CD4-positive, alpha-beta T cell (primary cell): ENCODE measurements at regions not wholly inside any gene's neighbourhood (a gene's known extent, or its start where the extent isn't known, plus 50 kb on each side); places are given as distances from the start of the nearest gene placed in this dataset.

Experiments
- ATAC-seq: fragments of 200-7000 bp; cut with Tn5 transposase; one replicate; pipeline ENCODE4 v1.10.0; 2022; ENCODE audit warnings: mild to moderate bottlenecking; ENCODE audit not compliant: poor library complexity
- CTCF ChIA-PET: fragments of 350-600 bp; sonication (Branson Sonifier 250); formaldehyde crosslinking; loops from one replicate; lab custom pipeline; 2021; ENCODE audit warnings: antibody characterized with exemption, inconsistent platforms; lab: Charles Lee
- POLR2A ChIA-PET: fragments of 350-600 bp; sonication (Branson Sonifier 250); formaldehyde crosslinking; loops from one replicate; lab custom pipeline; 2021; ENCODE audit warnings: antibody characterized with exemption, inconsistent platforms; lab: Charles Lee
- DNase-seq, 14 experiments: peaks; one replicate each; pipeline ENCODE4 v3.0.0-alpha.2; 2013 to 2020; ENCODE audit warnings: mixed read lengths in 2 of 14
- H3K27ac ChIP-seq, 2 donors: one replicate each; pipeline versions ENCODE4 v1.5.1 to v1.7.0; 2013; ENCODE audit warnings: low read length in 2 of 2, low read depth in 1 of 2, mild to moderate bottlenecking in 1 of 2
- H3K27me3 ChIP-seq, 2 experiments: 1 replicate in 1 of 2; 2 replicates in 1 of 2; pipeline versions ENCODE4 v1.6.1 to v1.7.0; 2013; ENCODE audit warnings: low read length in 2 of 2, control low read depth in 1 of 2, mild to moderate bottlenecking in 1 of 2, moderate library complexity in 1 of 2; ENCODE audit not compliant: insufficient read depth in 2 of 2, control insufficient read depth in 1 of 2
- H3K36me3 ChIP-seq: one replicate; pipeline ENCODE4 v1.6.1; 2013; ENCODE audit warnings: low read length, control low read depth; ENCODE audit not compliant: insufficient read depth
- H3K4me1 ChIP-seq: one replicate; pipeline ENCODE4 v1.6.1; 2013; ENCODE audit warnings: low read length, control low read depth; ENCODE audit not compliant: insufficient read depth
- H3K4me3 ChIP-seq: one replicate; pipeline ENCODE4 v1.5.1; 2013; ENCODE audit warnings: mild to moderate bottlenecking, low read length, moderate library complexity
- H3K9me3 ChIP-seq, 2 experiments: 1 replicate in 1 of 2; 2 replicates in 1 of 2; pipeline versions ENCODE4 v1.6.1 to v1.7.0; 2013; ENCODE audit warnings: low read length in 2 of 2, mild to moderate bottlenecking in 2 of 2, control low read depth in 1 of 2, moderate library complexity in 1 of 2; ENCODE audit not compliant: control insufficient read depth in 1 of 2, insufficient read depth in 1 of 2
- H3K27ac Mint-ChIP-seq: one replicate; pipeline ENCODE4 v1.8.0; 2020; ENCODE audit warnings: mixed read lengths
- H3K27me3 Mint-ChIP-seq: one replicate; pipeline ENCODE4 v1.8.0; 2021; ENCODE audit warnings: mixed read lengths
- H3K36me3 Mint-ChIP-seq: one replicate; pipeline ENCODE4 v1.8.0; 2021; ENCODE audit warnings: low read depth, mixed read lengths
- H3K4me1 Mint-ChIP-seq: one replicate; pipeline ENCODE4 v1.8.0; 2021; ENCODE audit warnings: low read depth, mixed read lengths
- H3K4me3 Mint-ChIP-seq: one replicate; pipeline ENCODE4 v1.8.0; 2020; ENCODE audit warnings: mild to moderate bottlenecking, mixed read lengths
- H3K9me3 Mint-ChIP-seq: one replicate; pipeline ENCODE4 v1.8.0; 2020; ENCODE audit warnings: mixed read lengths
- intact Hi-C, 2 experiments: fragments of 100-400 bp; cut with DNase I in 1 of 2; cut with micrococcal nuclease in 1 of 2; formaldehyde crosslinking; loops; one replicate each; pipeline versions ENCODE4 v1.15.1 to v1.9.0; 2023 to 2025; cut with DNase I, micrococcal nuclease
- TF ChIP-seq, protein P1 (sequence below): fragments of 200-600 bp; IDR thresholded peaks from one replicate; pipeline ENCODE4 v1.8.0; 2022; ENCODE audit warnings: antibody characterized with exemption, mild to moderate bottlenecking

DNA sequence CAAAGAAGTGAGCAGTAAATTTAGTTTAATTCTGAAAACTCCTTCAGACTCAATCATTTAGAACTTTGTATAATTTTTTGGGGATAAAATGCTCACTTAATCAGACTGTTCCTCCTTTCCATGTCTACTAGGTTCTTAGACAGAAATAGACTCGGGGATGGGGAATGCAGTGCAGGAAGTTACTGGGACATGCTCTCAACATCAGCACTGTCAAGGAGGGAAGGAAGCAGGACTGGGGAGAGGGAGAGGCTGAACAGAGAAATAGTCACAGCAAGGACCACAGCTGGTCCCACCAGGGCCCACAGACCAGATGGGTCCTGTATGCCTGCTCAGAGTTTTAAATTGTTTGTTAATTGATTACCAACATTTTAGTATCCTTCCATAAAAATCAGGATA, 310.1 kb upstream of the MSX2 start:
- ATAC-seq (no peak), DNase-seq (no peak)
- Histone ChIP-seq H3K4me3 (no peak overlapping the region), H3K27ac (no peak overlapping the region), H3K9me3 (peaks cover 0 to 4% of the 10 kb centered on the region in 2 experiments), H3K4me1 (peaks cover 5% of the 10 kb centered on the region), H3K36me3 (no peaks in the 10 kb centered on the region), H3K27me3 (peaks cover 0 to 16% of the 10 kb centered on the region in 2 experiments)
- ChIA-PET CTCF (no interaction called here), POLR2A (no interaction called here)
- Mint-ChIP-seq H3K27ac (no peak overlapping the region), H3K36me3 (no peaks in the 10 kb centered on the region), H3K9me3 (no peaks in the 10 kb centered on the region), H3K4me1 (peaks cover 6% of the 10 kb centered on the region), H3K4me3 (no peak overlapping the region), H3K27me3 (peaks cover 52% of the 10 kb centered on the region)
- intact Hi-C loops: no loop called here
- TF ChIP-seq, protein P1, sequence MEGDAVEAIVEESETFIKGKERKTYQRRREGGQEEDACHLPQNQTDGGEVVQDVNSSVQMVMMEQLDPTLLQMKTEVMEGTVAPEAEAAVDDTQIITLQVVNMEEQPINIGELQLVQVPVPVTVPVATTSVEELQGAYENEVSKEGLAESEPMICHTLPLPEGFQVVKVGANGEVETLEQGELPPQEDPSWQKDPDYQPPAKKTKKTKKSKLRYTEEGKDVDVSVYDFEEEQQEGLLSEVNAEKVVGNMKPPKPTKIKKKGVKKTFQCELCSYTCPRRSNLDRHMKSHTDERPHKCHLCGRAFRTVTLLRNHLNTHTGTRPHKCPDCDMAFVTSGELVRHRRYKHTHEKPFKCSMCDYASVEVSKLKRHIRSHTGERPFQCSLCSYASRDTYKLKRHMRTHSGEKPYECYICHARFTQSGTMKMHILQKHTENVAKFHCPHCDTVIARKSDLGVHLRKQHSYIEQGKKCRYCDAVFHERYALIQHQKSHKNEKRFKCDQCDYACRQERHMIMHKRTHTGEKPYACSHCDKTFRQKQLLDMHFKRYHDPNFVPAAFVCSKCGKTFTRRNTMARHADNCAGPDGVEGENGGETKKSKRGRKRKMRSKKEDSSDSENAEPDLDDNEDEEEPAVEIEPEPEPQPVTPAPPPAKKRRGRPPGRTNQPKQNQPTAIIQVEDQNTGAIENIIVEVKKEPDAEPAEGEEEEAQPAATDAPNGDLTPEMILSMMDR: no peak

GRCh38 chr5:174418809-174419539, 305.4 kb upstream of the MSX2 start:
- CTCF ChIA-PET: interaction anchor here (1.2 to 2.4 kb wide), 2 partner anchors 45 to 375 kb away, joined by 4 to 10 read pairs; no protein-coding TSS in a partner anchor
- Histone ChIP-seq H3K4me3 (peak overlapping the region; percentile 28), H3K4me1 (peaks cover 12% of the 10 kb centered on the region), H3K36me3 (no peaks in the 10 kb centered on the region), H3K27me3 (peaks cover 0 to 6% of the 10 kb centered on the region in 2 experiments), H3K9me3 (peaks cover 0 to 4% of the 10 kb centered on the region in 2 experiments), H3K27ac (no peak overlapping the region)
- Mint-ChIP-seq H3K36me3 (no peaks in the 10 kb centered on the region), H3K4me3 (peak overlapping the region; percentile 74), H3K27me3 (peaks cover 40% of the 10 kb centered on the region), H3K4me1 (peaks cover 14% of the 10 kb centered on the region), H3K9me3 (no peaks in the 10 kb centered on the region), H3K27ac (no peak overlapping the region)
- TF ChIP-seq, protein P1: no peak
- ATAC-seq (peak; percentile 41), DNase-seq (peak in 4 of 14 experiments; percentile 2 to 11 (median 8))
- POLR2A ChIA-PET: interaction anchor here (1.0 to 1.1 kb wide), 2 partner anchors 8 to 46 kb away, joined by 3 read pairs; no protein-coding TSS in a partner anchor
- intact Hi-C loops: loop anchor here in 1 of 2 experiments (1.0 to 2.0 kb wide), 3 partner anchors 317 to 518 kb away; no protein-coding TSS in a partner anchor

- H3K27ac Mint-ChIP-seq: no peak overlapping the region
- Histone ChIP-seq H3K4me1 (peaks cover 12% of the 10 kb centered on the region), H3K27ac (no peak overlapping the region), H3K27me3 (peaks cover 0 to 6% of the 10 kb centered on the region in 2 experiments), H3K36me3 (no peaks in the 10 kb centered on the region), H3K9me3 (peaks cover 0 to 4% of the 10 kb centered on the region in 2 experiments), H3K4me3 (peak overlapping the region; percentile 28)
- ATAC-seq (peak; percentile 74), DNase-seq (peak; percentile 64 to 85 (median 72))
- no peaks in the 10 kb centered on the region for H3K36me3 Mint-ChIP-seq
- peaks cover 34% of the 10 kb centered on the region for H3K27me3 Mint-ChIP-seq
- H3K9me3 Mint-ChIP-seq: no peaks in the 10 kb centered on the region
- ChIA-PET CTCF (interaction anchor here (1.2 to 2.4 kb wide), 2 partner anchors 45 to 374 kb away, joined by 4 to 10 read pairs; no protein-coding TSS in a partner anchor), POLR2A (interaction anchor here (0.7 to 1.1 kb wide), 3 partner anchors 9 to 116 kb away, joined by 3 read pairs; no protein-coding TSS in a partner anchor)
- intact Hi-C loops: loop anchor here in 1 of 2 experiments (1.0 to 2.0 kb wide), 4 partner anchors 45 to 517 kb away; no protein-coding TSS in a partner anchor
- H3K4me1 Mint-ChIP-seq: peaks cover 14% of the 10 kb centered on the region
- TF ChIP-seq, protein P1: peak; percentile 63
- H3K4me3 Mint-ChIP-seq: peak overlapping the region; percentile 74
These were observed 304.7 kb upstream of the MSX2 start for GRCh38 chr5:174419540-174420132.
